GM23338 (cell line): ENCODE measurements at regions not wholly inside any gene's neighbourhood (a gene's known extent, or its start where the extent isn't known, plus 50 kb on each side); places are given as distances from the start of the nearest gene placed in this dataset.

Source experiments
- ATAC-seq: fragments of 200-7000 bp; cut with Tn5 transposase; 3 replicates; pipeline ENCODE4 v1.9.1; 2020
- DNase-seq: peaks from one replicate; pipeline ENCODE4 v3.0.0-alpha.2; 2015; ENCODE audit warnings: low spot score
- H2AFZ ChIP-seq: fragments of 200-600 bp; sonication (generic); 2 replicates; pipeline ENCODE4 v1.8.0; 2016; ENCODE audit warnings: antibody characterized with exemption, mild to moderate bottlenecking, moderate library complexity
- H3F3A ChIP-seq: fragments of 200-600 bp; sonication (generic); replicated peaks from 2 replicates; pipeline ENCODE4 v1.8.0; 2017; ENCODE audit warnings: antibody characterized with exemption, mixed run types, low read depth
- H3K27ac ChIP-seq: fragments of 200-600 bp; sonication (generic); 2 replicates; pipeline ENCODE4 v1.6.1; 2016; ENCODE audit warnings: low read depth
- H3K27me3 ChIP-seq: fragments of 200-600 bp; sonication (generic); 2 replicates; pipeline ENCODE4 v1.8.0; 2016; ENCODE audit warnings: mild to moderate bottlenecking, mixed run types, moderate library complexity; ENCODE audit not compliant: insufficient read depth
- H3K36me3 ChIP-seq: fragments of 200-600 bp; sonication (generic); 2 replicates; pipeline ENCODE4 v1.8.0; 2016; ENCODE audit warnings: mild to moderate bottlenecking; ENCODE audit not compliant: insufficient read depth
- H3K4me1 ChIP-seq: fragments of 200-600 bp; sonication (generic); 2 replicates; pipeline ENCODE4 v1.8.0; 2016; ENCODE audit warnings: mild to moderate bottlenecking, moderate library complexity; ENCODE audit not compliant: insufficient read depth
- H3K4me2 ChIP-seq: fragments of 200-600 bp; sonication (generic); 2 replicates; pipeline ENCODE4 v1.7.1; 2017; ENCODE audit warnings: mixed run types
- H3K4me3 ChIP-seq: fragments of 200-600 bp; sonication (generic); 2 replicates; pipeline ENCODE4 v1.6.1; 2016; ENCODE audit warnings: mixed run types
- H3K79me2 ChIP-seq: fragments of 200-600 bp; sonication (generic); replicated peaks from 2 replicates; pipeline ENCODE4 v1.8.0; 2017; ENCODE audit warnings: mild to moderate bottlenecking; ENCODE audit not compliant: insufficient read depth
- H3K9me2 ChIP-seq: fragments of 200-600 bp; sonication (generic); 2 replicates; pipeline ENCODE4 v1.8.0; 2017; ENCODE audit not compliant: insufficient read depth
- H4K20me1 ChIP-seq: fragments of 200-600 bp; sonication (generic); replicated peaks from 2 replicates; pipeline ENCODE4 v1.8.0; 2017; ENCODE audit warnings: mild to moderate bottlenecking; ENCODE audit not compliant: insufficient read depth
- H3K27ac Mint-ChIP-seq: 2 replicates; pipeline ENCODE4 v1.8.0; 2020; ENCODE audit warnings: inconsistent platforms, mild to moderate bottlenecking, moderate library complexity, mixed read lengths
- H3K27me3 Mint-ChIP-seq: 3 replicates; pipeline ENCODE4 v1.8.0; 2022; ENCODE audit warnings: low read depth, mild to moderate bottlenecking, moderate library complexity, mixed read lengths, inconsistent platforms; ENCODE audit not compliant: insufficient read depth, poor library complexity
- H3K36me3 Mint-ChIP-seq: 3 replicates; pipeline ENCODE4 v1.8.0; 2021; ENCODE audit warnings: low read depth, mild to moderate bottlenecking, inconsistent platforms, moderate library complexity, mixed read lengths
- H3K4me1 Mint-ChIP-seq: 3 replicates; pipeline ENCODE4 v1.8.0; 2020; ENCODE audit warnings: mild to moderate bottlenecking, inconsistent platforms, mixed read lengths
- H3K4me3 Mint-ChIP-seq: 3 replicates; pipeline ENCODE4 v1.8.0; 2021; ENCODE audit warnings: moderate library complexity, mild to moderate bottlenecking, inconsistent platforms, mixed read lengths
- H3K9me3 Mint-ChIP-seq: 3 replicates; pipeline ENCODE4 v1.8.0; 2020; ENCODE audit warnings: moderate library complexity, mild to moderate bottlenecking, inconsistent platforms, mixed read lengths
- CREB1 ChIP-seq: fragments of 250-450 bp; sonication (Bioruptor Pico); IDR thresholded peaks from 2 replicates; pipeline ENCODE4 v1.5.0; 2020; ENCODE audit warnings: low read depth, mild to moderate bottlenecking, moderate library complexity
- ETS1 ChIP-seq: IDR thresholded peaks from 2 replicates; pipeline ENCODE4 v1.6.1; 2016; ENCODE audit warnings: antibody characterized with exemption
- EZH2 ChIP-seq: fragments of 200-600 bp; sonication (generic); IDR thresholded peaks from one replicate; pipeline ENCODE4 v1.8.0; 2017; ENCODE audit warnings: antibody characterized with exemption, mild to moderate bottlenecking, low read depth; ENCODE audit not compliant: unreplicated experiment
- EZH2phosphoT487 ChIP-seq: fragments of 200-600 bp; sonication (generic); IDR thresholded peaks from one replicate; pipeline ENCODE4 v1.8.1; 2018; ENCODE audit warnings: antibody characterized with exemption; ENCODE audit not compliant: unreplicated experiment
- REST ChIP-seq: IDR thresholded peaks from one replicate; pipeline ENCODE4 v1.6.1; 2018; ENCODE audit warnings: antibody characterized with exemption; ENCODE audit not compliant: unreplicated experiment
- STAT1 ChIP-seq: IDR thresholded peaks from one replicate; pipeline ENCODE4 v1.6.1; 2016; ENCODE audit warnings: antibody characterized with exemption; ENCODE audit not compliant: unreplicated experiment
- ZNF331 ChIP-seq: fragments of 250-450 bp; sonication (Bioruptor Pico); IDR thresholded peaks from 2 replicates; pipeline ENCODE4 v1.5.0; 2020; ENCODE audit warnings: low read depth, mild to moderate bottlenecking, moderate library complexity
- ZNF462 ChIP-seq: fragments of 250-450 bp; sonication (Bioruptor Pico); IDR thresholded peaks from 2 replicates; pipeline ENCODE4 v1.5.0; 2020; ENCODE audit warnings: mild to moderate bottlenecking, moderate library complexity
- TF ChIP-seq, protein P1 (sequence below), 2 experiments: fragments of 200-600 bp in 1 of 2; sonication (generic) in 1 of 2; conservative IDR thresholded peaks; 2 replicates each; pipeline versions ENCODE4 v1.5.1 to v1.6.1; 2016 to 2017; ENCODE audit warnings: antibody characterized with exemption in 2 of 2, low read depth in 2 of 2, mild to moderate bottlenecking in 2 of 2, moderate library complexity in 1 of 2

DNA sequence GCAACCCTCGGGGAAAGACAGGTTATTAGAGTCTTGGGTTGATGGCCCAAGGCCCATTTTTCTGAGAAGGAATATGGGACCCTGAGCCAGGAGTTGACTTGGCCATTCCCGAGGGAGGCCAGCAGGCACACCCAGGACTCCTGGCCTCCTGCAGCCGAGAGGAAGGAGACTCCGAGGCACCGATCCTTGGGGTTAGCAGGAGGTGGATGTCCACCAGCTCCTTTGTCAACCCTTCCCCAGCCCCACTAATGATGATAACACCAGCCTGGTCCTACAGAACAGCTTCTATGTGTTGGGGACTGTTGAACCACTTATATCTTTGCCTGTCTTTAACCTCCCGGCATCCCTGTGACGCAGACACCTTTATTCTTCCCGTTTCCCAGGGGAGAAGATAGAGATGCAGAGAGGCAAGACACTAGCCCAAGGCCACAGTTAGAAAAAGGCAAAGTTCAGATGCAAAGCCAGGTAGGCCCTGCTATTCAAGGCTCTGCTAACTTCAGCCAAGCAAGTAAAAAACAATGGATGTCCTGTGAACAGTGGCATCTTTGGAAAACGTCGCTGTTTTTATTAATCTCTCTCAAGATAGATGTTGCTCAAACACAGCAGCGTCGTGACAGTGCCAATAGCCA is 767.3 kb upstream of the TBX3 start:
- peak overlapping the region; percentile 91 for H3K4me2 ChIP-seq
- Mint-ChIP-seq H3K4me1 (peaks cover 41% of the 10 kb centered on the region), H3K4me3 (peak overlapping the region; percentile 76), H3K27ac (peak overlapping the region; percentile 23; the same call in 1 of the 2 replicates), H3K36me3 (no peaks in the 10 kb centered on the region), H3K27me3 (peaks cover 33% of the 10 kb centered on the region), H3K9me3 (no peaks in the 10 kb centered on the region)
- H3K4me3 ChIP-seq, result peak overlapping the region; percentile 60
- H3K9me2 ChIP-seq, result peaks cover 2% of the 10 kb centered on the region; the same call in 1 of the 2 replicates
- ATAC-seq (peak; percentile 10; the same call in 2 of the 3 replicates), DNase-seq (no peak)
- TF ChIP-seq ZNF462 (CRISPR knock-in tag) (no peak), ZNF331 (no peak), EZH2 (peak; percentile 39), EZH2phosphoT487 (no peak), CREB1 (CRISPR knock-in tag) (no peak), REST (no peak), STAT1 (no peak), ETS1 (no peak)
- TF ChIP-seq, protein P1, sequence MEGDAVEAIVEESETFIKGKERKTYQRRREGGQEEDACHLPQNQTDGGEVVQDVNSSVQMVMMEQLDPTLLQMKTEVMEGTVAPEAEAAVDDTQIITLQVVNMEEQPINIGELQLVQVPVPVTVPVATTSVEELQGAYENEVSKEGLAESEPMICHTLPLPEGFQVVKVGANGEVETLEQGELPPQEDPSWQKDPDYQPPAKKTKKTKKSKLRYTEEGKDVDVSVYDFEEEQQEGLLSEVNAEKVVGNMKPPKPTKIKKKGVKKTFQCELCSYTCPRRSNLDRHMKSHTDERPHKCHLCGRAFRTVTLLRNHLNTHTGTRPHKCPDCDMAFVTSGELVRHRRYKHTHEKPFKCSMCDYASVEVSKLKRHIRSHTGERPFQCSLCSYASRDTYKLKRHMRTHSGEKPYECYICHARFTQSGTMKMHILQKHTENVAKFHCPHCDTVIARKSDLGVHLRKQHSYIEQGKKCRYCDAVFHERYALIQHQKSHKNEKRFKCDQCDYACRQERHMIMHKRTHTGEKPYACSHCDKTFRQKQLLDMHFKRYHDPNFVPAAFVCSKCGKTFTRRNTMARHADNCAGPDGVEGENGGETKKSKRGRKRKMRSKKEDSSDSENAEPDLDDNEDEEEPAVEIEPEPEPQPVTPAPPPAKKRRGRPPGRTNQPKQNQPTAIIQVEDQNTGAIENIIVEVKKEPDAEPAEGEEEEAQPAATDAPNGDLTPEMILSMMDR (conservative IDR thresholded peaks at IDR 0.05; ENCODE audit: low read depth in 2 of 2), result no peak
- no peaks in the 10 kb centered on the region for H3K36me3 ChIP-seq
- H2AFZ ChIP-seq, result peak overlapping the region; percentile 84
- peaks cover 20% of the 10 kb centered on the region for H3K27me3 ChIP-seq
- no peaks in the 10 kb centered on the region for H3K79me2 ChIP-seq
- peaks cover 14% of the 10 kb centered on the region; the same call in 1 of the 2 replicates for H3F3A ChIP-seq
- no peaks in the 10 kb centered on the region for H4K20me1 ChIP-seq
- peaks cover 56% of the 10 kb centered on the region for H3K4me1 ChIP-seq
- no peak overlapping the region for H3K27ac ChIP-seq
